ENCODE measurements at regions not wholly inside any gene's neighbourhood (a gene's known extent, or its start where the extent isn't known, plus 50 kb on each side); places are given as distances from the start of the nearest gene placed in this dataset.

DNA sequence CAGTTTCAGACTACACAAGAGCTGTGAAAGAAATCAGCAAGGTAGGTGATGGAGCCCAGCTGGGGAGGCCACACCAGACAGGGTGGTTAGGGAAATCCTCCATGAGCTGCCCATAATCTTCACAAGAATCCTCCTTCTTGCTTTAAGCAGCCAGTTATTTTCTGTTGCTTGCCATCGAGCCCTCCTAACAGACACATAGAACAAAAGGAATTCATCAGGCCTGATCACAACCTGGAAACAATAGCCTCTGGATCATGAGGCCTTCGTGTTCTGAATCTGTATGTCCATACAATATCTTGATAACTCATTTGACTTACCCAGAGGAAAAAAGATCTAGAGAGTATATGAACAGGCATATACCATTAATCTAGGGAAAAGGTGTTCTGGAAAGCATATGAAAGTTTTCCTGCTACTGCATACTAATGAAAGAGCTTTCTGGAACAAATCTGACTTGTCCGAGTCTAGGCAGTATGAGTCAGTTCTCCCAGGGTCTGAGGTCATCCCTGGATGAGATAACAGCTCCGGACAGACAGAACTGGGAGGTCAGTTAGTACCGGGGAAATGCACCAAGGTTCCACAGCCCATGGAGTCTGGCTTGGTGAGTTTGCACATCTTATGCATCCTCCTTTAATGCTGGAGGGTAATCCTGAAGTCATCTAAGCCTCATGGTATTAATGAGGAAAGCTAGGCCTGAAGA, 52.8 kb upstream of the ELK3 start:
- WGBS: 68% methylated on average over 5 of the region's 5 CpGs
- H3K36me3 ChIP-seq (ENCODE audit: control insufficient read depth in 4 of 4, insufficient read depth in 3 of 4, low read depth in 1 of 4, low read length in 3 of 4): no peaks in the 10 kb centered on the region
- no peak for TF ChIP-seq HNF4G (IDR thresholded peaks at IDR 0.05)
- TF ChIP-seq, protein P1, sequence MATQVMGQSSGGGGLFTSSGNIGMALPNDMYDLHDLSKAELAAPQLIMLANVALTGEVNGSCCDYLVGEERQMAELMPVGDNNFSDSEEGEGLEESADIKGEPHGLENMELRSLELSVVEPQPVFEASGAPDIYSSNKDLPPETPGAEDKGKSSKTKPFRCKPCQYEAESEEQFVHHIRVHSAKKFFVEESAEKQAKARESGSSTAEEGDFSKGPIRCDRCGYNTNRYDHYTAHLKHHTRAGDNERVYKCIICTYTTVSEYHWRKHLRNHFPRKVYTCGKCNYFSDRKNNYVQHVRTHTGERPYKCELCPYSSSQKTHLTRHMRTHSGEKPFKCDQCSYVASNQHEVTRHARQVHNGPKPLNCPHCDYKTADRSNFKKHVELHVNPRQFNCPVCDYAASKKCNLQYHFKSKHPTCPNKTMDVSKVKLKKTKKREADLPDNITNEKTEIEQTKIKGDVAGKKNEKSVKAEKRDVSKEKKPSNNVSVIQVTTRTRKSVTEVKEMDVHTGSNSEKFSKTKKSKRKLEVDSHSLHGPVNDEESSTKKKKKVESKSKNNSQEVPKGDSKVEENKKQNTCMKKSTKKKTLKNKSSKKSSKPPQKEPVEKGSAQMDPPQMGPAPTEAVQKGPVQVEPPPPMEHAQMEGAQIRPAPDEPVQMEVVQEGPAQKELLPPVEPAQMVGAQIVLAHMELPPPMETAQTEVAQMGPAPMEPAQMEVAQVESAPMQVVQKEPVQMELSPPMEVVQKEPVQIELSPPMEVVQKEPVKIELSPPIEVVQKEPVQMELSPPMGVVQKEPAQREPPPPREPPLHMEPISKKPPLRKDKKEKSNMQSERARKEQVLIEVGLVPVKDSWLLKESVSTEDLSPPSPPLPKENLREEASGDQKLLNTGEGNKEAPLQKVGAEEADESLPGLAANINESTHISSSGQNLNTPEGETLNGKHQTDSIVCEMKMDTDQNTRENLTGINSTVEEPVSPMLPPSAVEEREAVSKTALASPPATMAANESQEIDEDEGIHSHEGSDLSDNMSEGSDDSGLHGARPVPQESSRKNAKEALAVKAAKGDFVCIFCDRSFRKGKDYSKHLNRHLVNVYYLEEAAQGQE (IDR thresholded peaks at IDR 0.05): no peak
- TF ChIP-seq, protein P2, sequence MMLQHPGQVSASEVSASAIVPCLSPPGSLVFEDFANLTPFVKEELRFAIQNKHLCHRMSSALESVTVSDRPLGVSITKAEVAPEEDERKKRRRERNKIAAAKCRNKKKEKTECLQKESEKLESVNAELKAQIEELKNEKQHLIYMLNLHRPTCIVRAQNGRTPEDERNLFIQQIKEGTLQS (IDR thresholded peaks at IDR 0.05): no peak
- TF ChIP-seq HNF4A (conservative IDR thresholded peaks at IDR 0.05): no peak
- no peak for TF ChIP-seq SP1 (IDR thresholded peaks at IDR 0.05)
- TF ChIP-seq NR2F2 (IDR thresholded peaks at IDR 0.05): peak; percentile 33
- no peak for TF ChIP-seq RXRA (IDR thresholded peaks at IDR 0.05)
- H3K4me1 ChIP-seq (ENCODE audit: control insufficient read depth in 4 of 4, insufficient read depth in 4 of 4, low read length in 3 of 4): peaks cover 0 to 3% (median 0%) of the 10 kb centered on the region in 4 donors
- no peak overlapping the region for H3K4me3 ChIP-seq (ENCODE audit: low read depth in 1 of 3, low read length in 3 of 3)
- DNase-seq (ENCODE audit: low spot score): no peak
- H3K27ac ChIP-seq (ENCODE audit: low read depth in 1 of 2, low read length in 2 of 2): no peak overlapping the region
- H3K9ac ChIP-seq (ENCODE audit: low read depth in 1 of 2, low read length in 2 of 2): no peak overlapping the region
- peaks cover 0 to 1% (median 0%) of the 10 kb centered on the region in 4 donors for H3K27me3 ChIP-seq (ENCODE audit: control insufficient read depth in 4 of 4, insufficient read depth in 4 of 4, low read length in 3 of 4)
- H3K9me3 ChIP-seq (ENCODE audit: control insufficient read depth in 4 of 4, low read length in 3 of 4): no peaks in the 10 kb centered on the region

DNA sequence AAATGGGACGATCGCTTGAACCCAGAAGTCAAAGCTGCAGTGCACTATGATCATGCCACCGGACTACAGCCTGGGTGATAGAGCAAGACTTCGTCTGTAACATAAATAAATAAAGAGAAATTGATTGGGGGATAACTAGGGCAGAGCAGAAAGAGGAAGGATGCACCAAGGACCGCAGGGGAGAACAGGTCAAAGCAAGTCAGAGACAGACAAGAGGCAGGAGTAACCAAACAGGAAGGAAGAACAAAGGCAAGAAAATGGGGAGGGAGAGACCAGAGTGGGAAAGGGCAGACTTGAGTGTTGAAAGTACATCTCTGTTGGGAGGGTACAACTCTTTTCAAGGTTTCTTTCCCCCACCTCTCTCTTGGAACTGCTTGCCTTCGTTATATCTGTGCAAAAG, 50.8 kb upstream of the ELK3 start:
- Histone ChIP-seq H3K4me1 (ENCODE audit: control insufficient read depth in 4 of 4, insufficient read depth in 4 of 4, low read length in 3 of 4) (peaks cover 0 to 3% (median 0%) of the 10 kb centered on the region in 4 donors), H3K36me3 (ENCODE audit: control insufficient read depth in 4 of 4, insufficient read depth in 3 of 4, low read depth in 1 of 4, low read length in 3 of 4) (no peaks in the 10 kb centered on the region), H3K4me3 (ENCODE audit: low read depth in 1 of 3, low read length in 3 of 3) (no peak overlapping the region), H3K9me3 (ENCODE audit: control insufficient read depth in 4 of 4, low read length in 3 of 4) (no peaks in the 10 kb centered on the region), H3K27me3 (ENCODE audit: control insufficient read depth in 4 of 4, insufficient read depth in 4 of 4, low read length in 3 of 4) (peaks cover 0 to 2% (median 0%) of the 10 kb centered on the region in 4 donors), H3K27ac (ENCODE audit: low read depth in 1 of 2, low read length in 2 of 2) (no peak overlapping the region), H3K9ac (ENCODE audit: low read depth in 1 of 2, low read length in 2 of 2) (no peak overlapping the region)
- no peak for TF ChIP-seq GABPA (IDR thresholded peaks at IDR 0.05 in 1 of 2, conservative IDR thresholded peaks at IDR 0.05 in 1 of 2)
- no peak for TF ChIP-seq RXRA (IDR thresholded peaks at IDR 0.05)
- TF ChIP-seq EGR1 (IDR thresholded peaks at IDR 0.05; ENCODE audit: low read depth in 2 of 2): no peak
- TF ChIP-seq, protein P2 (IDR thresholded peaks at IDR 0.05): no peak
- no peak for TF ChIP-seq YY1 (IDR thresholded peaks at IDR 0.05)
- no peak for TF ChIP-seq HNF4G (IDR thresholded peaks at IDR 0.05)
- TF ChIP-seq RAD21 (IDR thresholded peaks at IDR 0.05): no peak
- TF ChIP-seq, protein P3, sequence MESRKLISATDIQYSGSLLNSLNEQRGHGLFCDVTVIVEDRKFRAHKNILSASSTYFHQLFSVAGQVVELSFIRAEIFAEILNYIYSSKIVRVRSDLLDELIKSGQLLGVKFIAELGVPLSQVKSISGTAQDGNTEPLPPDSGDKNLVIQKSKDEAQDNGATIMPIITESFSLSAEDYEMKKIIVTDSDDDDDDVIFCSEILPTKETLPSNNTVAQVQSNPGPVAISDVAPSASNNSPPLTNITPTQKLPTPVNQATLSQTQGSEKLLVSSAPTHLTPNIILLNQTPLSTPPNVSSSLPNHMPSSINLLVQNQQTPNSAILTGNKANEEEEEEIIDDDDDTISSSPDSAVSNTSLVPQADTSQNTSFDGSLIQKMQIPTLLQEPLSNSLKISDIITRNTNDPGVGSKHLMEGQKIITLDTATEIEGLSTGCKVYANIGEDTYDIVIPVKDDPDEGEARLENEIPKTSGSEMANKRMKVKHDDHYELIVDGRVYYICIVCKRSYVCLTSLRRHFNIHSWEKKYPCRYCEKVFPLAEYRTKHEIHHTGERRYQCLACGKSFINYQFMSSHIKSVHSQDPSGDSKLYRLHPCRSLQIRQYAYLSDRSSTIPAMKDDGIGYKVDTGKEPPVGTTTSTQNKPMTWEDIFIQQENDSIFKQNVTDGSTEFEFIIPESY (IDR thresholded peaks at IDR 0.05): no peak
- TF ChIP-seq FOXA1 (IDR thresholded peaks at IDR 0.05): no peak
- TF ChIP-seq, protein P4, sequence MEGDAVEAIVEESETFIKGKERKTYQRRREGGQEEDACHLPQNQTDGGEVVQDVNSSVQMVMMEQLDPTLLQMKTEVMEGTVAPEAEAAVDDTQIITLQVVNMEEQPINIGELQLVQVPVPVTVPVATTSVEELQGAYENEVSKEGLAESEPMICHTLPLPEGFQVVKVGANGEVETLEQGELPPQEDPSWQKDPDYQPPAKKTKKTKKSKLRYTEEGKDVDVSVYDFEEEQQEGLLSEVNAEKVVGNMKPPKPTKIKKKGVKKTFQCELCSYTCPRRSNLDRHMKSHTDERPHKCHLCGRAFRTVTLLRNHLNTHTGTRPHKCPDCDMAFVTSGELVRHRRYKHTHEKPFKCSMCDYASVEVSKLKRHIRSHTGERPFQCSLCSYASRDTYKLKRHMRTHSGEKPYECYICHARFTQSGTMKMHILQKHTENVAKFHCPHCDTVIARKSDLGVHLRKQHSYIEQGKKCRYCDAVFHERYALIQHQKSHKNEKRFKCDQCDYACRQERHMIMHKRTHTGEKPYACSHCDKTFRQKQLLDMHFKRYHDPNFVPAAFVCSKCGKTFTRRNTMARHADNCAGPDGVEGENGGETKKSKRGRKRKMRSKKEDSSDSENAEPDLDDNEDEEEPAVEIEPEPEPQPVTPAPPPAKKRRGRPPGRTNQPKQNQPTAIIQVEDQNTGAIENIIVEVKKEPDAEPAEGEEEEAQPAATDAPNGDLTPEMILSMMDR (IDR thresholded peaks at IDR 0.05; ENCODE audit: low read depth, low read length, missing input control): no peak
- TF ChIP-seq HNF4A (conservative IDR thresholded peaks at IDR 0.05): no peak
- TF ChIP-seq, protein P5, sequence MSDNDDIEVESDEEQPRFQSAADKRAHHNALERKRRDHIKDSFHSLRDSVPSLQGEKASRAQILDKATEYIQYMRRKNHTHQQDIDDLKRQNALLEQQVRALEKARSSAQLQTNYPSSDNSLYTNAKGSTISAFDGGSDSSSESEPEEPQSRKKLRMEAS (IDR thresholded peaks at IDR 0.05): no peak
- TF ChIP-seq JUND (IDR thresholded peaks at IDR 0.05): no peak
- DNase-seq (ENCODE audit: low spot score): no peak
- 53% methylated on average over 6 of the region's 6 CpGs for WGBS
